Activated T-helper 9 cell treated with anti-CD3 and anti-CD28 coated beads, Interleukin-2, amount 50 U/mL, for 16 hours (primary cell): ENCODE measurements at regions not wholly inside any gene's neighbourhood (a gene's known extent, or its start where the extent isn't known, plus 50 kb on each side); places are given as distances from the start of the nearest gene placed in this dataset.
"Not testable (repeated sequence)": the region's sequence is repeated elsewhere in the genome, so short reads cannot be mapped to it uniquely, and the experiment has no call there.

Source experiments
- DNase-seq: peaks from one replicate; pipeline ENCODE4 v3.0.0-alpha.2; 2020; ENCODE audit warnings: low read depth

DNA sequence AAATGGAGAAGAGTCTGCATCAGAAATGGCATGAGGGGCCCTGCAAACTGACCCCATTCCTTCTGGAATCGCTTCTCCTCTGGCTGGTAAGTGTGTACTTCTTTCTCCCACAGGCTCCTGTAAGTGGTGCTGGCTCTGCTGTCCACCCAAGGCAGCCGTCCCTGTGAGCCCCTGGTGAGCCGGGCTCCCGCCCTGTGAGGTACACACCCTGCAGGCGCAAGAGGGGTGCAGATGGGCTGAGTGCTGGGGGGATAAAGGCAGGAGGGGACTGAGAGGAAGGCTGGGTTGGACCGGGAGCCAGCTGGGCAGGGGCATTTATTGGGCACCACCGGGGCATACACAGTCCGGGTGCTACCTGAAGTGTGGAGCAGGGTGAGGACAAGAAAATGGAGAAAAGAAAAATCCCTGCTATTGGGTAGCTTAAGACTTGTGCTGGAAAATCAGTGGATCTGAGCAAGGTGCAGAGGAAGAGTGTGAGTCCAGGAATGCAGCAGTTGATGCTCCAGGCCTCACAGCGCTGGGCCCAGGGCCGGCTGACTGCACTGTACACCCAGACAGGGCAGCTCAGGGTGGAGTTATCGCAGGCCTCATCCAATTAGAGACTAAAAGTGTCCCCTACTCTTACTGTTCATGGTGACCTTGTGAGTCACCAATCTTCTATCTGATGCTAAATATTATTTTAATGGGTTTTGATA is 455.1 kb upstream of the B3GAT1 start:
- no peak for DNase-seq

- DNase-seq = no peak
Measured at GRCh38 chr11:134866215-134866614, 454.2 kb upstream of the B3GAT1 start.

DNA sequence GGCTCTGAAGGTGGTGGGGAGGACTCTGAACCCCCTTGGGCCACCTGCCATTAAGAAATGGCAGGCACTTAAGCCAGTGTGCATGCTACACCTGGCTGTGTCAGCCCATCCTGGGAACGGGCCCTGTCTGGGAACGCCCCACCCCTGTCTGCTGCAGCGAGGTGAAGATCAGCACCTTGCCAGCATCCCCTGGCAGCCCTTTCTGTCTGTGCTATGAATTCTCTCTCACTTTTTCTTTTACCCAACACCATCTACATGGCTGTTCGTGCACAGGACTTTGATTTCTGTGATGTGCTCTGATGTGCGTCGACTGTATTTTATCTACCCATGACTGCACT is 452.9 kb upstream of the B3GAT1 start:
- DNase-seq = no peak

- no peak for DNase-seq
Measured at GRCh38 chr11:134864233-134864967, 452.4 kb upstream of the B3GAT1 start.

- no peak for DNase-seq
Measured at GRCh38 chr11:134863294-134863693, 451.3 kb upstream of the B3GAT1 start.

- no peak for DNase-seq
Measured at GRCh38 chr11:134862587-134863195, 450.6 kb upstream of the B3GAT1 start.

DNA sequence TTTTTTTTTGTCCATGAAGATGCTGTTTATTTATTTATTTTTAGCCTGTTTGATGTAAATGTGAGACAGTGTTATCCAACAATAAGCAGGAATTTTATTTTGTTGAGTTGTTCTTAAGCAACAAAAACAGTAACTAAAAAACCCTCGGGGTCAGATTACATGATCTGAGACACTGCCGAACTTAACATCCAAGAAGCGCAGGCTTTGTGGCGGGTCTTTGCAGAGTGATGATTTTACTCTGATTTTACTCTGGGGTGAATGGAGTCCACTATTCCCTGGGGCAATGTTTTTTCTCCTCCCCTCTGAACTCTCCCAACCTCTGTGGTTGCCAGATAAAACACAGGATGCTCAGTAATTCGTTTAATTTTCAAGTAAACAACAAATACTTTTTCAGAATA is 450.1 kb upstream of the B3GAT1 start:
- DNase-seq = no peak

GRCh38 chr11:134861490-134862104 is 449.6 kb upstream of the B3GAT1 start:
- DNase-seq = no peak

- DNase-seq = no peak
Measured at GRCh38 chr11:134858783-134859480, 446.9 kb upstream of the B3GAT1 start.

GRCh38 chr11:134857035-134857434 is 445.0 kb upstream of the B3GAT1 start:
- DNase-seq = no peak

GRCh38 chr11:134856056-134856971 is 444.3 kb upstream of the B3GAT1 start:
- DNase-seq = no peak

DNA sequence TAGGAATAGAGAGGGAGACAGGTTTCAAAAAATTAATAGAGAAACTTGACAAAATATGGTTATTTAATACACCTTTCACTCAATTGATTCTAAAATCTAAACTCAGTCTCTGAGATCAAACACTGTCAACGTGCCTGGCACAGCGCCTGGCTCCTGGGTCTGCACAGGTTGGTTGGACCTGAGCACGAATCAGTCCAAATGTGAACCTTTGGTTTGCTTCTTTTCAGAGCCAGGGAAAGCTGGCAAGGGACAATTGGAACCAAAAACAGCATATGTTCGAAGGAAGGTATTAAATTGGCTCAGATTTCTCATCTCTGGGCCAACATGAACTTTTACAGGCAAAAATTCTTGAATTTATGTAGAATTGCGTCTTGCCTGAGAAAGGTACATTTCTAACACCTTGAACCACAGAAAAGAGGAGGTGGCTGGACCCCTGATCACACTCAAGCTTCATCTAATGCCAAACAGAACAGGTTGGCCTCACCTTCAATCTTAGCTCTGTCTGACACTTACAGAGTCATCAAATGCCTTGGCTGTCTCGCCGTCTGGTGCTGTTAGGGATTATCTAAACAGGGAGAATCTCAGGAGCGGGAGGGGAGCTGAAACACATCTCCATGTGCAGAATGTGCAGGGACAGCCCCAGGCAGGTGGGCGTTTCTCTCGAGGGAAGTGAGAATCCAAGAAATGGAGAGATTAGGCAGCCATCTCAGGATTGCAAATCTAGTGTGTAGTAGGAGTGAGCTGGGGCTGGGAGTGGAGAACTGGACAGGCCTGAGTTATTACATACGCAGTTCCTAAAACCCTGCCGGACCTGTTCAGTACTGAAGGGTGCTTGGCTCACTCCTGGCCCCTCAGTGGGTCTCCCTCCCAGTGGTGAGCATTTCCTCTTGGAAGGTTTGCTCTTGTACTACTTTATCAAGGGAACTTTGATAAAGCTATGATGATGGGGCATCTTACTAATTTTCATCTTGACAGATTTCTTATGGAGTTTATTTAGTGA is 442.2 kb upstream of the B3GAT1 start:
- DNase-seq = no peak

- not testable (repeated sequence) for DNase-seq
Measured at GRCh38 chr11:134851503-134852224, 439.6 kb upstream of the B3GAT1 start.

- DNase-seq = no peak
Measured at GRCh38 chr11:134850566-134850965, 438.5 kb upstream of the B3GAT1 start.

DNA sequence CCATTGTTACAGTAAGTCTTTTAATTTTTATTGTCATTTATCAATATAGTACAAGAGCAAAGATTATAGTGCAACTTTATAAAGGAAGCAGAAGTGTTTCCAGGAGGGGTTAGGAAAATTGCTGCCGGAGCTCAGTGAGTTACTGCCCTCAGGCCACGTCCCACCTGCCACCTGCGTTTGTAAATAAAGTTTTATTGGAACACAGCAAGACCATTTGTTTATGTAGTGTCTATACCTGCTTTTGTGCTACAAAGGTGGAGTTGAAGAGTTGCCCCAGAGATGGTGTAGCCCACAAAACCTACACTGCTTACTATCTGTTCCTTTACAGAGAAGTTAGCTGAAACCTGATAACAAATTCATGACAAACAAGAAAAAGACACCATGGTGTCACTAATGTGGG is 437.8 kb upstream of the B3GAT1 start:
- no peak for DNase-seq

GRCh38 chr11:134847083-134847715 is 435.2 kb upstream of the B3GAT1 start:
- DNase-seq = no peak

DNA sequence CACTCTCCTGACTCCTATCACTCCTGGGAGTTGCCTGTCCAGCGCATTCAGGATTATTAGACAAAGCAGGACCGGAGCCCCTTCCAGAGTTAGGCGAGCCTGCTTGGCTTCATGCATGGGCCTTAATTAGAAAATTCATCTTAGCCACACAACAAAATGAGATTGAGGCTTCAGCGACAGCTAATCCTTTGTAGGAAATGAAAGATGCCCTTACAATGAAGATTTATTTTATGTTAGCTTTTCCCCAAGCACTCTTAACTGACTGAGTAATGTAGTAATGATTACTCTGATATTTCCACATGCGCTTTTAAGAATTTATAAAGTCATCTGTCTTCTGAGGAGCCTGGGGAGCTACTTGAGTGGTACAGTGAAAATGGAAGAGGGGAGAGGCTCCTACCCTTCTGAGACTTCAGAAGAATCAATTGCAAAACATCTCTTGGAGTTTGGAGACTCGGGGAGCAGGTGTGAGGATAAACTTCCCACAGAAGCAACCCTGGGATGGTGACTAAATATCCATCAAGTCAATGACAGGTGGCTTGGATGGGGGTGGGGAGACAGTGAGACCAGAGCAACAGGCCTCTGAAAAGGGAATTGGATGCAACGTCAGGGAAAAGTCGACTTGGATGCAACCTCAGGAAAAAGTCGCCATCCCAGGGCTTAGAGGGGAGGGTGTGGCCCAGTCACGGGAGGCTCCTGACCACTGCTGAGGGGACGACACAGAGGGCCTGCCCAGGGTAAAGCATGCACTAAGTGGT is 434.5 kb upstream of the B3GAT1 start:
- DNase-seq = no peak
